Embryonic facial prominence (tissue), 1 donor: ENCODE measurements at regions not wholly inside any gene's neighbourhood (a gene's known extent, or its start where the extent isn't known, plus 50 kb on each side); places are given as distances from the start of the nearest gene placed in this dataset.

Experiments
- DNase-seq: peaks from one replicate; pipeline ENCODE4 v3.0.0-alpha.2; 2016; ENCODE audit errors: extremely low spot score

DNA sequence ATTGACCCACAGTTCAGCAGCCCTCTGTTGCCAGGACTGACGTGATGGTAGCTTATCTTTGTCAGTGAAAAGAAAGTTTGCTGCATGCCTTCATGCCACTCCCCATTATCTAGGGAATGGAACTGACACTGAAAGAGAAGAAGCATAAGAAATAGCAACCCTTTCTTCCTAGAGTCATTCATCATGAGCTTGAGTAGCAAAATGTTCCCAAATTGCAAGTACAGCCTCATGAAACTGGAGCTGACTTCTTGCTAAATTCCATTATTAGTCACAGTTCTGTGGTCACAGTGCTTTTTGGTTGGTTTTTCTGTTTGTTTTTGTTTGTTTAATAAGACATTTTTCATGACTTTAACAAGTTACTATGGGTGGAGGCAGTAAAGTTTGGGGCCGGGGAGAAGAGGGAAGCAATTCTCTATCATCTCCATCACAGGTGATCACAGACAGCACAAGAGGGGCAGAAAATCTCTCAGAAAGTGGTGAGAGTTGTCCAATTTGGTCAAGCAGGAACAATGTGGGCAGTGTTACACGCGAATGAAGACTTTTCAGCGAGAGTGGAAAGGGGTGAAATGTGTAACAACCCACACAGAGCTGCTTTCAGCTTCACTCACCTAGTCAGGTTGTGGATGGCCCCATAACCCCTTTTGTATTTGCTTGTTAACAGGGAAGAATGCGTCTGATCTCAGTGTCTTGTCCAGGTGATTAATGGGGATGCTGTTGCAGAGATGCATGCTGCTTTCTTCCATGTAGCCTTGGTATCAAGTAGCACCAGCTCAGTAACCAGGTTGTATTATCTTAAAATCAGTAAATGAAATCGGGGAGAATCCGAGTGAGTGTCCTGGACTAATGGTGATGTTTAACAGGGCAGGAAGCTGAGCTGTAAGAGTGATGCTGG lies 440.4 kb downstream of the DMRT2 start:
- DNase-seq: peak; percentile 23

DNA sequence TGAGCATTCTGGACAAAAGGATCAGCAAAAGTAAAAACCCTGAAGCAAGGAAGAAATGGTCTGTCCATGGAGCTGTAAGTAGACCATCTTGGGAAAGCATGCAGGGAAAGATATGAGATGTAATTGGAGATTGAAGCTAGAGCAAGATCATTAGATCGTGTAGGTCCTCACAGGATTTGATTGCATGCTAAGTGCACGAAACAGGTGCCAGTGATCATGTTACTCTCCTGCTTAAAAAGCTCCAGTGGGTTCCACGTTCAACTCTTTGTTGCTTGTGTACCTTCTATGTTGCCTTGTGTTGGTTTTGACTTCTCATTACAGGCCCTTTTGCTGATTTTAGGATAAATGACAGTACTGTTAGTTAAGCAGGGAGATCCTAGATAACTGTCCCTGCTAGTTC lies 442.0 kb downstream of the DMRT2 start:
- no peak for DNase-seq

DNA sequence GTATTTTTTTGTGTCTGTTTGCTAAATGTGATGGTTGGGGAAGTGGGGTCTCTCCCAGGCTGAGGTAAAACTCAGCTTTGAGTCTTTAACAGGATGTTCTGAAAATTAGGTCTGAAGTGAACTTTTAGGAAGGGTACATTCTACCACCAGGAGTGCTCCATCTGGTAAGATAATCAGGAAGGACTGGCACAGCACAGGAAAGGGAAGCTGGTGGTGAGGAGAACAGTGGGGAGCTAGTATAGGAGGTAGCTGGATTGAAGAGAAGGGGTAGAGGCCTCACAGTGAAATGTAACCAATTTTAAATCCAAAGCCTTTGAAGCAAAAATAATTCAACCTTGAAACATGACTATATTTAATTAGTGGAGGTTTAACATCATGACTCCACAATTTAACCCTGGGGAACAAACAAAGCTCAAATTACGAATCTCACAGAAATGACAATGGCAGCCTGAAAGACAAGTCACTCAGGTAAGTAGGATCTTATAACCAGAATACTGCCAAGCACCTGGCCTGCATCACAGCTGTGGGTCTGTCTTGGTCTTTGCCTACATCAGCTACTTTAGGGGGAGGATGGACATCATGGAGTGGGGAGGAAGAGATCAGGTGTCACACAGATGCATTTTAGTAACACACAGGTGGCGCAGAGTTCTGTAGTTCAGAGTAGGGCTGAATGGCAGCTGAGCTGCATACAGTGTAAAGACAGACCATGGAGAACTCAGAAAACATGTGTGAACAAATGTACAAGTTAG lies 445.3 kb downstream of the DMRT2 start:
- DNase-seq: no peak

DNA sequence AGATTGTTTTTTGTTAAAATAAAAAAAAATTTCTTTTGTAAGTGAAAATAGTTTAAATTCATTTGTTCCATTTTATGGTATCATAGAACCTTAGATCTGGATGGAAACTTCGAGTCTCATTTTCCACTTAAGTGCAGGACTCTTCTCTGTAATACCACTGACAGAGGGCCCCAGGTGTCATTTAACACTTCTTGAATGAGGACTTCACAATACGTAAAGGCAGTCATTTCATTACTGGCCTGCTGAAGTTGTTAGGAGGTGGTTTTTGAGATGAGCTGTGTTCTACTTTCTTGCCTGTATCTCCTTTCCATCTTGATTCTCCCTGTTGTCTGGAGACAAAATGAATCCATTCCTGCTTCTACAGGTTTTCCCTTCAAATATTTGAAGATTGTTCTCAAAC lies 455.3 kb downstream of the DMRT2 start:
- DNase-seq: no peak

DNA sequence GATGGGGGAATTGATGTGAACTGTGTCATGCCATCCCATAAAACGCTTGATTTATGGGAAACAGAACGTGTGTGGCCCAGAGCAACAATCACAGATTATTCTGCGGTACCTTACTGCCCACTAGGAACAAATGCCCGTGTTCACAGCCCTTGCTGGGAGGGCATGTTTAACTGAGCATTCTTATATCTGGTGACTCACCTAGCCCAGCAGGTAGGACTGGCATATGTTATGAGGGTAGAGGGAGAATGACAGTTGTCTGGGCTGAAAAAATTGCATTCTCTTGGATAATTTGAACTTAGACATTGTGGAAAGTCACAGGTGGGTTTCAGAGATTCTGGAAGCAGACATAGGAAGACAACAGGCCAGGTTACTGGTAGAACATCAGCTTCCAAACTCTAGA lies 460.6 kb downstream of the DMRT2 start:
- DNase-seq: no peak

DNA sequence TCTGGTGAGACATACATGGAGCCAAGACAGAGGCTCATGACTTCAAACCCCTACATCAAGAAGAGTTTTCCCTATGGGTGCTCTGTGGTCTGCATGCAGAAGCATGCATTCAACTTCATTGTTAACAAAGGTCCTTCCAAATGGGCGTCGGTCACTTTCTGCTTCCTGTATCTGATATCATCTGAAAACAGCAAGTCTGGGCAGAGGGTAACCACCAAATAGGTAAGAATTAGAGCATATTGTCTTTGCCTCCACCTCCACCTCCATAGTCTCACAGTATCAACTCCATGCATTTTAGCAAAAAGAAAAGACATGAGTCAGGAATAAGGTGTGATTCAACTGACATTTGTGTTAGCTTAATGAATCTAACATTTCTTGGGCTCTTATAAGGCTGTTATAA lies 462.9 kb downstream of the DMRT2 start:
- no peak for DNase-seq

DNA sequence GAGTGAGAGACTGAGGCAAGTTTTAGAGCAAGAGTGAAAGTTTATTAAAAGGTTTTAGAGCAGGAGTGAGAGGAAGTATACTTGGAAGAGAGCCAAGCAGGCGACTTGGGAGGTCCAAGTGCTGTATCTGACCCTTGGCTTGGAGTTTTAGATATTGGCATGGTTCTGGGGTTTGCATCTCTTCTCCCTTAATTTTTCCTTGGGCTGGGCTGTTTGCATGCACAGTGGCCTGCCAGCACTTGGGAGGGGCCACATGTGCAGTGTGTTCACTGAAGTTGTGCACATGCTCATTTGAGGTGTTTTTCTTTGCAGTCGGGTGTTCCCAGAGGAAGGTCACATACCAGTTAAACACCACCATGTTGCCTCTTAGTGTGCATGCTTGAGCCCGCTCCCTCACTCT lies 464.1 kb downstream of the DMRT2 start:
- no peak for DNase-seq

DNA sequence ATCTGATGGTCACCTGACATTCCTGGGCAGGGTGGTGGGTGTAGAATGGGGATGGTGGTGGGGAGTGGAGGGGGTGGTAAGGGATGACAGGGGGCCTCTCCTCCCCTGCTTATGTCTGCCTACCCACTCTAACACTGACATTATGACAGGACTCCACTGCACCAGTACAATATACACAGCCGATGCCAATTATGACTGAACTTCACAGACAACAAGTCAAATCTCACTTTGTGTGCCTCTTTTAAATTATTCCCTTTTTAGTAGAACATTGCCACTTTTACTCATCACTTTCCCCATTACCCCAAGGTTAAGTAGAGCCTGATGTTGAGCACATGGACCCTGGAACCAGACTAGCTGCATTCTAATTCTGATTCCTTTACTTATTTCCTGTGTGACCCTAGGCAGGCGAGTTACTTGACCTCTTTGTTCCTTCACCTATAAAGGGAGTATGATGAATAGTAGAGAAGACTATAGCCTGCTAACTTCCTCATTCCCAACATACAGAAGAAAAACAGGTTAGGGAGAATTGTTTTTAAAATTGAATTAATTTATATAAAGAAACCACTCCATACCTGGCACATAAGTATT lies 464.7 kb downstream of the DMRT2 start:
- DNase-seq: no peak

DNA sequence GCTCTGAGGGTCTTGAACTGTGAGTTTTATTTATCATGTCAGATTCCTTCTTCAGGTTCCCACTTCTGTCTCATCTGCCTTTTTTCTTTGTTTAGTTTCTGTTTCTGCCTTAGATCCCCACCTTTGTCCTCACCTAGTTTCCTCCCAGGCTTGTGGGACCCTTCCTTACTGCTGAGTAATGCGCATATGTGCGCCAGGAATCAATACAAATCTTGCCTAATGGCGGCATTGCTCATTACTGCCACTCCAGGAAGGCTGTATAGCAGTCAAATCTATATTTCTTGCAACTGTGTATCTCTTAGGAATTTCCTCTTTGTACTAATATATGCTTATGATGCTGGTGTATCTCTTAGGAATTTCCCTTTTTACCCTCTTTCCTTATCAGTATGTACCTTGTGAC lies 465.4 kb downstream of the DMRT2 start:
- no peak for DNase-seq

DNA sequence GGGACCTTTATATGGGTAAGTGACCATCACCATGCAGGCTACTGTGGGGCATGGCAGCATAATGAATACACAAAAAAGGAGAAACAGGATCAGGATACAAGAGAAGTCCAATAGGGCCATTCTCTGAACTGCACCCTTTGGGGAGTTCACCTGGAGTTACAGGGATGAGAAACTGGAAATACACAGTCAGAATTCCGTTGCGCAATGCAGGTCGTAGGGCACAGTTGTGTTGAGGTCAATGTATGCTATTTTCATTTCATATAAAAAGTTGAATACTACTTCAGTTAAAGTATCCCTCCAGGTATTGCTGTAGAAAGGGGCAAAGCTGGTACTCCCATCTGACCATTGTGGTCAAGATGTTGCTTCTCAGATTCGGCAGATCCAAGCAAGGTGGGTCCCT lies 471.4 kb downstream of the DMRT2 start:
- no peak for DNase-seq

DNA sequence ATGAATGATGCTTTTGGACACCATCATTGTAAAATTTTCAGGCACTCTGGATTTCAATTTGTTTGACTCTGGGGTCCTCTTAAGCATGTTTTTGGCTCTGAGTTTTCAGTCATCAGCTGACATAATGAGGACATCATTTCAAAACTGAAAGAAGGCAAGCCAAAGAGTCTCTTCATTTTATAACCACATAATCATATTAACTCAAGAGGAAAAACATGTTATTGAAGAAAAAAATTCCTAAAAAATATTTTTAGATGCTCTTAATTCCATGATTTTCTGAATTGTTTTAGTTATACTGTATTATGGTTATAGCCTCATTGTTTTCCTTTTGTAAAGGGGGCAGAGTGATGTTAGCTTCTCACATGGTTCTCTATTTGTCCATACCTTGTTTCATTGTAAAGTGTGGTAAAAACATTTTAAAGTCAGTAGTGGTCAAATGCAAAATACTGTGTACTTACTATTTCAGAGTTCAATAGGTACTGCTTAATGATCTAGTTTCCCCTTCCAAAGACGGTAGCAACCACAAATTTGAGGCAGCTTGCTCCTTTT lies 472.1 kb downstream of the DMRT2 start:
- no peak for DNase-seq

DNA sequence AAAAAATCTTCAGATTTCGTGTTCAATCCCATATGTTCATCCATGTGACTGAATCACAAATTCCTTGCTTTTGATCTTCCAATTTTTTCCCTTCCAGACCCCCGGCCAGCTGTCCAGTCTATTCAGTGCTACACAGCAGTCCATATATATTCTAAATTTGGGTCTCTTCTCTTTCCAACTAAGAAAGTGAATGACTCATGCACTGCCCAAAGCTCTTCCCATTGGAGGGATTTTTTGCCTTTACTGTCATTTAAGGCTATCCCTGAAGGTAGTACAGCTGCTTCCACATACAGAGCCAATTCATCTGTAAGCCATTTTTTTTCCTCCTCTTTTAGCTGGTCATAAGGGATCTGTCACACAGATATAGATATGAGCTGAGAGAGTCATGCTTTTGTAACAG lies 478.3 kb downstream of the DMRT2 start:
- DNase-seq: no peak

DNA sequence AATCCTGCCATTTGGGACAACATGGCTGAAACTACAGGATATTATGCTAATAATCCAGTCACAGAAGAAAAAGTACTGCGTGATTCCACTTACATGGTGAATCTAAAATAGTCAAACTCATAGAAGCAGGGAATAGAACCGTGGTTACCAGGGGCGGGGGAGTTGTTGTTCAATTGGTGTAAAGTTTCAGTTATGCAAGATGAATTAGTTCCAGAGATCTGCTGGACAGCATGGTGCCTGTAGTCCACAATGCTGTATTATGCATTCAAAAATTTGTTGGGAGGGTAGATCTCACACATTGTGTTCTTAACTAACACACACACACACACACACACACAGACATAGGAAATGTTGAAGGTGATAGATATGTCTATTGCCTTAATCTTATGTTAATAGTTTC lies 480.5 kb downstream of the DMRT2 start:
- DNase-seq: no peak

DNA sequence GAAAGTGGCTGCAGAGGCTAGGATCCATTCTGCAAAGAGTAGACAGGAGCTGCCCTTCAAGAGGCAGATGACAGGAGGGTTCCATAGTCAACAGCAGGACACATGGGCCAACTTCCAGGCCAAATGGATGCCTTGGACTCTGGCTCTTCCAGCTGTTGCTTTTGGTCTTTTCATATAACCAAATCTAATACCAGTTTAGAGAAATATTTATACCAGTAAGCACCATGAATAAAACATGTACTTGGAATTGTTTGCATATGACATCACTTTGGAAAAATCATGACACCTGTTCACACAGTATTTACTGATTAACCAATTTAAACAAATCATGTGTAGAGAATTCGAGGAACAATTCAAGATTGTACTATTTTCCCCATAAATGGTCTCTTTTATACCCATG lies 481.3 kb downstream of the DMRT2 start:
- DNase-seq: no peak

DNA sequence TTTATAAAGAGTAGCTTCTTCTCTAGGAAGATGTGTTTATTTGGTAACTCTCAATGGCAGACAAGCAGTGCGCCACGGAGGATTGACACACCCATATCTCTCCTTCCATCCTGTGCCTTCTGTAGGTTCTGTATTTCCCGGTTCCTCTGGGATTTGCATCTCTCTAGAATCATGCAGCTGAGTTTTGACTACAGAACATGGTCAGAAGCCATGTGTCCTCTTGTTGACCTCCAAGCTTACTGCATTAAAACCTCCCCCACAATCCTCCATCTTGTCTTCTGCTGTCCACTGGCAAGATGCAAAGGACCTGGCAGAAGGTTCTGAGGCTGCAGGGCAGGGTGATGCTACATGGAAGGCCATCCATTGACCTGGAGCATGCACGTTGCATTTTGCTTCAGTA lies 482.0 kb downstream of the DMRT2 start:
- DNase-seq: no peak

DNA sequence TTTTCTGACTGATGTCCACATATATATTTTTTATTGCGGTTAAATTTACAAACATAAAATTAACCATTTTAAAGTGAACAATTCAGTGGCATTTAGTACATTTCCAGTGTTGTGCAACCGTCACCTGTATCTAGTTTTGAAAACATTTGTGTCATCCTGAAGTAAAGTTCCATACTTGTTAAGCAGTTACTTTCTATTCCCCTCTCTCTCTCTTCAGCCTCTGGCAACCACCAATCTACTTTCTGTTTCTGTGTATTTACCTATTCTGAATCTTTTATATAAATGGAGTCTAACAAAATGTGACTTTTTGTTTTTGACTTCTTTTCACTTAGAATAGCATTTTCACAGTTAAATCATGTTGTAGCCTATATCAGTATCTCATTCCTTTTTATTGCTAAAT lies 480.1 kb upstream of the SMARCA2 start:
- DNase-seq: no peak

DNA sequence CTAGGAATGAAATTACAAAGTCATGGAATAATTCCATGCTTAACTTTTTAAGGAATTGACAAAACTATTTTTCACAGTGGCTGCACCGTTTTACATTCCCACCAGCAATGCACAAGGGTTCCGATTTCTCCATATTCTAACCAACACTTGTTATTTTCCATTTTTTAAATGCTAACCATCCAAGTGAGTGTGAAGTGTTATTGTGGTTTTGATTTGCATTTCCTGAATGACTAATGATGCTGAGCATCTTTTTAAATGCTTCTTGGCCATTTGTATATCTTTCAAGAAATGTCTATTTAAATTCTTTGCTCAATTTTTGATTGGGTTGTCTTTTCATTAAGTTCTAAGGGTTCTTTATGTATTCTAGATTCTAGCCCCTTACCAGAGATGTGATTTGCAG lies 479.5 kb upstream of the SMARCA2 start:
- no peak for DNase-seq

DNA sequence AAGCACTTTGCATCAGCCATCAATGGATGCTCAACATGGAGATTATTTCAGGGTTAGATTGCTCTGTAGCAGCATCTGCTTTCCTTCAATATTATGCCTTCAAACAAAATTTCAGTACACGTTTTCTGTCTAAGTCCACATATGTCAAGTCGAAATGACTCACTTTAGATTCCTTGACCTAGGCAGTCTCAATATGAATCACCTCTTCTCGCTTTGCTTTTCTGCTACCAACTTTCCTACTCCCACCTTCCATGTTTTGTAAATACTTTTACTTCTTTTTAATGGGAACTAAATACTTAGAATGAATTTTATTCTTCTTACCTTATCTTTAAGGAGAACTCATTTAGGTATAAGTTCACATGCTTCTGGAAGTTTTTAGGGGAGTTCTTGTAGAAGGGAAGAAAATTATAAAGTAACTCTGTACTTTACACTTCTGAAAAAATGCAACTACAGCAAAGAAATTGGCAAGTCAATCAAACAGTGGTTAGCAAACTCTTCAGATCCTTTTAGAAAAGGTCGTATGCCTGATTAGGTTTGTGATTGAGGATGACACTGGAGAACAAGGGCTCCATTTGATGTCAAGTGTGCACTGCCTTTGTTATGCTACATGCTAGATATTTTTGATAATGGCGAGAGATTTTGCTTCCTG lies 478.5 kb upstream of the SMARCA2 start:
- DNase-seq: no peak

DNA sequence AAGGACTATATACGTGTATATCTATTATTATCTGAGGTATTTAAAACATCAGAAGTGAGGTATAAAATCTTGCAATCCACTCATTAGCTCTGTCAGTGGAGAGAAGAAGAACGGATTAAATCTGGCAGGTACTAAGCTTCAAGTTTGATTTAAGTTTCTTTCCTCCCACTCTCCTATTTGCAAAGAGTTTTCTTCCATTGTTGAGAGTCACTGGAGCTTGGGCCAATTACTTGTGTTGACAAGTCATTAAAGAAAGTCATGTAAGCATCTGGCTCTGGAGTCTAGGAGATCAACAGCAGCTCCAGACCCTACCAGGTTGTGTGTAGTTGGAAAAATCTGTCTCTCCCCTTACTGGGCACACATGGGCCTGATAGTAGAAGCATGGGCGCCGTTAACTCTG lies 476.8 kb upstream of the SMARCA2 start:
- no peak for DNase-seq

DNA sequence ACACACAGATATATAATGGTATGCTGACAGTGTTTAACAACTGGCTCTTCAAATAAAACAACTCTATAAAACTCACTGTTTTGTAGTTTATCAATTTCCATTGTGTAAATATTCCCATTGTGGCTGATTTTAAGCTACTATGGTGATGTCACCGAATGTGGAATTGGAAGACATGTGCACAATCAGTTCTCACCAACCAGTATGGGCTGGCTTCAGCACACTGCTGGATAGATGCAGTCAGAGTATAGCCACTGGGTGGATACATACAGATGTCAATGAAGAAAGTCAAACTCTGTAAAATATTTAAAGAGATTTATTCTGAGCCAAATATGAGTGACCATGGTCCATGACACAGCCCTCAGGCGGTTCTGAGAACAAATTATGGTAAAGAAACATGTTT lies 475.9 kb upstream of the SMARCA2 start:
- no peak for DNase-seq

DNA sequence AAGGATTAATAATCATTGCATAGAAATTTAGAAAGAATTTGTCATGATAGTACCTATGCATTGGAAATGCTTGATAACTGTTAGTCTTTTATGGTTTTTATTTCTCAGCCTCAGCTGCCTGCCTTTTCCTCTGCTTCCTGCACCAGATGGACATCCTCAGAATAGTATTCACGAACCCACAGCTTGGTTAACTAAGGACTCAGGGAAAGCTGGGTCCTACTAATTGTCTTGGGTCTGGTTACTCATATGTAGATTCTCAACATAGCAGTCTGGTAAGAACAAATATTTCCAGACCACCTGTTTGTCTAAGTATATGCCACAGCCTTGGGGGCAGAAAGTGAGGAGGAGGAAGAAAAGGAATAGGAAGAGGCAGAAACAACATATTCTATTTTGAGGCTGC lies 464.5 kb upstream of the SMARCA2 start:
- DNase-seq: no peak
